ENCODE measurements at regions not wholly inside any gene's neighbourhood (a gene's known extent, or its start where the extent isn't known, plus 50 kb on each side); places are given as distances from the start of the nearest gene placed in this dataset.

DNA sequence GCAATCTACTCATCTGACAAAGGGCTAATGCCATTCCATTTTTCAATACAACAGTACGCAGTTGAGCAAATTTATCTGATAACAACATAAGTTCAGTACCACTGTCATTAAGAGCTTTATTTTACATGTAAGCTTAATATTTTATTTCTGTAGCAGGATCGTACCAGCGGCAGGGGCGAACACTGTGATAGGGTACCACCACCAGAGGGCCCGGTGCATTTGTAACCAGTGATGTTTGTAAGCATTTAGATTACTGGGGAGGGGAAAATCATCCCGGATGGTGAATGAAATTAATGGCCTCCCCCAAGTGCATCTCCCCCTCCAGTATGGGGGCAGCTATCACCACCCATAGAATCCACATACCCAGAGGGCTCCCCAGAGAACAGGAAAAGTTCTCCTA lies 179.0 kb downstream of the ADGRA3 start:
- no peak for DNase-seq

GRCh38 chr4:22334155-22334554 lies 181.7 kb downstream of the ADGRA3 start:
- DNase-seq = no peak

DNA sequence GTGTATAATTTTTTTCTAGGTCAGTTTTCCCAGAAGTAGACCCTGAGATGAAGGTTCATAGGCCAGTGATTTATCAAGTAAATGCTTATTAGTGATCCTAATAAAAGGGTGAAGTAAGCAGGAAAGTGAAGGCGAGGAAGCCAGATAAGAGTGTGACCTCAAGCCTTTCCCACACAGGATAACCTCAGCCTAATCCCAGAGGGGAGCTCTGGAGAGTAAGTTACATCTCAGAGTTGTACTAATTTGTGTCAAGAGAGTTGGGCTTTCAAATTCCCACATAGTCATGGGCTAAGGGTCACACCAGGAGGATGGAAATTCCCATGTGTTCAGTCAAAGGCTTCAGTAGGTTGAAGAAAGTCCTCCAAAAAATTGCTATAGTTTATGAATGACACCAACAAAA lies 191.4 kb downstream of the ADGRA3 start:
- DNase-seq = no peak

DNA sequence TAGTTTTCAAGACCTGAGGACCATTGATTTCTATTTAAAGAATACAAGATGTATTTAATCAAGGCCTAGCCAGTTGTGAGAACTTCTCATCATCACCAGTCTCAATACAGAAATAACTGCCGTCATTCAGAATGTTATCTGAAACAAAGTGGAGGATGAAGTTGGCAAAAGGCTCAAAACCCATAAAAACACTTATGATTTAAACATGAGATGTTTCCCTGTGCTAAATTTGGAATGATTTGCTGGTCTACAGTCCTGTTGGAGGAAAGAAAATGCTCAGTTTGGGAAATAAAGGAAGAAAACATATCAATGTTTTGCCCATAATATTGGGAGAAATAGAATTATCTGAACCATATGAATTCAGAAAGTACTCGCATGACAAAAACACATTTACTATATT lies 192.2 kb downstream of the ADGRA3 start:
- DNase-seq = no peak

- no peak for DNase-seq
These were observed 192.9 kb downstream of the ADGRA3 start for GRCh38 chr4:22322996-22323395.

DNA sequence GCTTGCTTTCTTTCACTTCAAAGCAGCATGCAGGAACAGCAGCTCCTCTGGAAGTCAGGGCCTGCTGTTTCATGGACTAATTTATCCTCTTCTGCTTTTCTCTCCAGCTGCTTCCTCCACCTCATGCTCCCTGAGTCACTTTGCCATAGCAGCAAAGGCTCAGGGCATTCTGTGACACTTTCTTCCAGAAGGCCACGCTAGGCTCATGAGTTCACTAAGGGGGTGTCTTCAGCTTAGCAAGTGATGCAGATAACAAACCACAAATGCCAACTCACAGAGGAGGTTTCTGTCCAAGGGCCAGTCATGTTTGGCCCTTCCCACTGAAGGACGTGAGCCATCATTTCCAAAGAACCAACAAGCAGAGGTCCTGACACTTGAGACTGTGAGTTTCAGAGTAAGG lies 200.2 kb downstream of the ADGRA3 start:
- DNase-seq = no peak

DNA sequence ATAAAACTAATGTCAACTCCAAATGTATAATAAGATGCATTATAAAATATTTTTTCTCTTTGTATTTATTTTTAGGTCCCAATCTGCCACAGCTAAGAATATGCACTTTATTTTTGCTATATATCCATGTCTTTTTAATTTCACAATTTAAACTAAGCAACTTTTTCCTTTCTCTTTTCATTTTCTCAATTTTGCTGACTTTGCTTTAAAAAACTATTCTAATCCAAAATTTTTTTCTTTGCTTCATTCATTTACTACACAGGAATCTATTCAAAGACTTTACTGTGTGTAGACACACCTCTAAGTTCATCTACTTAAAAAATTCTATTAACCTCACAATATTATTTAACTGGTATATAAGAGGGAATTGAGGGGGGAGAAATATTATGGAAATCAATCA lies 201.9 kb downstream of the ADGRA3 start:
- no peak for DNase-seq

DNA sequence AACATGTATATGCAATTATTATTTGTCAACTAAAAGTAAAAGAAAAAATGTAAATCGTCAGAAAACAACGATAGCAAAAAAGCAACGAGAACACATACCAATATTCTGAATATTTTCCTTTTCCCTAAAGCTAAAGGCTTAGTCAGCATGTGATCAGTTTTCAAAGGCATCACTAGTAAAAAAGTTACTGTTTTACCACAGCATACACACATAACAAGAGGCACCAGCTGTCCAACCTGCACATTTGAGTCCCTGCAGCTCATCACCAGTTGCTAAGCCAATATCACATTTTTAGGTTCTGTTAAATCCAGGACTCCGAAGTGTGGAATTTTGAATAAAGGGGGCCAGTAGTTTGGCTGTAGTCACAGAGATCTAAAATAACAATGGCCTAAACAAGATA lies 203.8 kb downstream of the ADGRA3 start:
- no peak for DNase-seq

DNA sequence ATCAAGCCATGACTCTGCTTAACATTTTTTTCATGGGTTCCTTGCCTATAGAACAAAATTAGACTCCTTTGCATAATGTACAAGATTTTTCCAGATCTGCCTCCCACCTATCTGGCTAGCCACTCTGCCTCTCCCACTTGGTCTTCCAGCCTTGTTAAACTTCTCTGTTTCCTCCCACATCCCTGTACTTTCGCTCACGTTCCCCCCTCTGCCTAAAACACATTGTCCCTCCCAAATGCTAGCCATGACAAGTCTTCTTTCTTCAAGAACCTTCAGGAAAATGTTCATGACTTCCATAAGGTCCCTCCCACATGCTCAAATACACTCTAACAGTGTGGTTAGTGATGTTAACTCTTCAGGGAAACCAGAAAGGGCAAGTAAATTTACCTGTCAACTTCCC lies 214.6 kb downstream of the ADGRA3 start:
- DNase-seq = no peak

GRCh38 chr4:22299678-22300077 lies 216.2 kb downstream of the ADGRA3 start:
- no peak for DNase-seq

GRCh38 chr4:22287631-22288030 lies 228.2 kb downstream of the ADGRA3 start:
- DNase-seq = no peak

GRCh38 chr4:22268350-22269025 lies 247.4 kb downstream of the ADGRA3 start:
- DNase-seq = no peak

DNA sequence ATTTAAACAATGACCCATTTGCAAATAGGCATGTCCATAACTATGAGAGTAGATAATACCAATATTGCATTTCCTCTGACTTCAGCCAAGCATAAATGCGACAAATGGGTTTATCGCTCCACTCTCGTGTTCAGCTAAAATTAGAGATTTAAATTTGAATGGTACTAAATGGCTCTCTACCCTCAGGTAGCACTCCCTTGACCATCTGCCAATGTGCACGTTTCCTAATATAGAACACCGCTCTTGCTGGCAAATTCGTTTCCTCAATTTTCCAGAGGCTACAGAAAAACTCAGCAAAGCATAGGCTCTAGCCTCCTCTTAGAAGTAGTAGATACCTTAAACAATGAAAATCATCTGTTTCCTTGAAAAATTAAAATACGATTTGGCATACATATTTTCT lies 251.6 kb downstream of the ADGRA3 start:
- no peak for DNase-seq

DNA sequence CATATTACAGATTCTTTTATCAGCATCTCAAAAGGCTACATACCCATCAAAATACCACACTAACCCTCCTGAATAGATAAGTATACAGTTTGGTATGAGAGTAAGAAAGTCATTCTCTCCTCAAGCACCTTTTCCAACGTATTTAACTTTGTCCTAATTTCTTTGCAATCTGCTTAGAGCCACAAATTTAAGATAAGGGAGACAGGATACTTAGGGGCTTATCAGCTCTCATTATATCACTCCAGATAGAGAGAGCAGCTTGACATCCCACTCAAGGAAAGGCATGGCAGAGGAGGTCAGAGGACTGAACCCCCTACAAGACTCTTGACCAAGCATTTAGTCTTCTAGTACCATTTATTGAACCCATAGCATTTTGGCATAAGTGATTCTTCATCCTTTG lies 262.4 kb downstream of the ADGRA3 start:
- DNase-seq = no peak

DNA sequence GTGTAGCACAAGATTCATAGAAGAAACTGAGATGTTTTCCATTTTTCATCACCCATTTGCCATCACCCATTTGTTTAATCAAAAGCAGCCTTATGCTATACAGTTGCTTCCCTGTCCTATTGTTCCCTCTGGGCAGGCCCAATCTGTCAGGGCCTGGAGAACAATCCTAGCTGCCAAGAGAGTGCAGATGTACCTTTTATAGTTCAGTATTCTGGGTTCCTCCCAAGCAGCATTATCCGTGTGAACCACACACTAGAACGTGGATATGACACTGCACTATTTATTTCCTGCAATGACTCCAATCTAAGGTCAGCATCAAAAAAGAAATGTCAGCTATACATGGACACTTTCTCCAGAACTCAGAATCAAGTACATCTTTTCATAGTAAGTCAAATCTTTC lies 269.0 kb downstream of the ADGRA3 start:
- no peak for DNase-seq

DNA sequence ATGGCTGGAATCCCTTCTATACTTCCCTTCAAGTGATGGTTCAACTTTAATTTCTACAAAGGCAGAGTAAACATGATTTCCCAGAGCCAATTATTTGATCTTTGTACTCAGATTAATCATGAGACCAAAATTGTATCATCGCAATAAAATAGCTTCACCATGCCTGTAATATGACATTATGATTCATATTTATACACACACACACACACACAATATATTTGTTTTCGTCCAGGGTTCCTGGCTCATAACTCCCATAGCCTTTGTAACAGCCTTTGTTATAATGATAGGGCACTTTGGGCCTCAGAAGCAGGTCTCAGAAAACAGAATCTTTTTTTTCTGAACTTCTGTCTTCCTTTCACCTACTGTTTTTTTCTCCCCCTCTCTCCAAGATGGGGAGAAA lies 270.6 kb downstream of the ADGRA3 start:
- no peak for DNase-seq

DNA sequence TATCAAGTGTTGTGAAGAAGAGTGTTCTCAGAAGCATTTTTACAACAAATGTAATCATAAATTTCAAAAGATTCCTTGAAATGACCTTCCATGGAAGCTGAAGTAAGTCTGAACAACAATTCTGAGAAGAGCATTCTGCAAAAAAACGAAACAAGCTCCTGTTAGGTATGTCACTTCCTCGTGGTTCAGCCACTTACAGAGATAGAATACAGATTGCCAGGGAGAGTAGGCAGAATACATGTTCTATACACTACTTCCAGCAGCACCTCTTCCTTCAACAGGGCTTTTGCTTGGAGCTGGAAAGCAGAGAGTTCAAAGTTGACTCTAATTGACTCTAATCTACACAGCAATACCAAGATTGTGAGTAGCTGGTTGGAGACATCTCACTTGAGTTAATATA lies 274.5 kb downstream of the ADGRA3 start:
- peak; percentile 0 for DNase-seq

- no peak for DNase-seq
These were observed 275.1 kb downstream of the ADGRA3 start for GRCh38 chr4:22240814-22241213.

DNA sequence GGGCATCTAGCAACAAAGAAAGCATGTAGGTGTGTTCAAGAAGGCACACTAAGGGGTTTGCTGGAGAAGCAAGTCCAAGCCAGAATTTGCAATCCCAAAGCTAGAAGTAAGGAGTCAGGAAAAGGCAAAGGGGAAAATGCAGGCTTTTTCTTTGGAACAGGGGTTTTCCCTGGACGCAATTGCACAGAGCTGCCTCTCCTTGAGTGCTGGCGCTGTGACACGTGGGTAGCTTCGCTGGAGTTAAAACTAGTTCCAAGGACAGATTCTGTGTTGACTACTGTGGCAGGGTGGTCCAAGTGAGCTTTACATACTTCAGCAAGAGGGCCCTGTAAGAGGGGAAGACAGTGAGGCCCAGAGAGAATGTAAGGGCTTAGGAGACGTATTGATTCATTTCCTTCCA lies 277.1 kb downstream of the ADGRA3 start:
- DNase-seq = no peak

DNA sequence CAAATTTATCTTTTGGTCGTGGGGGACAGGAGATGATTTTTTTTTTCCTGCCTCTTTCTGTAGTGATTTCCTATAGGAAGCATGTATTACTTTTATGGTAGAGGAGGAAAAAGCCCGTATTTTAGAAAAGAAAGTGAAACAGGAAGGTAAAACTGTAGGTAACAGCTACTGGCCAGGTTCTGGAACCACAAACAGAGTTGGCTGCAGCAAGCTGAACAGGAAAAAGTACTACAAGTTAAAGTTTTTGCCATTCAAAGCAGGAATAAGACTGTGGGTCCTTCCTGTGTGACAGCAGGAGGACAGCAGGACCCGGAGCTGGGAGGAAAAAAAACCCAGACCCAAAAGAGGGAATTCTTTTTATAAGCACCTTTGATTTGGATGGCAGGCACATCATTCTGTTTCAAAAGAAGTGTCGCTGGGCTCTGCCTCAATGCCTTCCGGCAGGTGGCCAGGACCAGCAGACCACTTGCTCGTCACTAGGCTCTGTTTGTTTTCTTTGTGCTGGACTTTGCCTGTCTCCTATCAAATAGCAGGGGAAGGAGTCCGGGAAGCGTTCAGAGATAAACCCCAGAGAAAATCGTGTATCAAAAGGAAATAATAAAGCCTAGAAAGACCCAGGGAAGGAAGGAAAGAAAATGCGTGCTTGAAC lies 277.9 kb downstream of the ADGRA3 start:
- DNase-seq = no peak

DNA sequence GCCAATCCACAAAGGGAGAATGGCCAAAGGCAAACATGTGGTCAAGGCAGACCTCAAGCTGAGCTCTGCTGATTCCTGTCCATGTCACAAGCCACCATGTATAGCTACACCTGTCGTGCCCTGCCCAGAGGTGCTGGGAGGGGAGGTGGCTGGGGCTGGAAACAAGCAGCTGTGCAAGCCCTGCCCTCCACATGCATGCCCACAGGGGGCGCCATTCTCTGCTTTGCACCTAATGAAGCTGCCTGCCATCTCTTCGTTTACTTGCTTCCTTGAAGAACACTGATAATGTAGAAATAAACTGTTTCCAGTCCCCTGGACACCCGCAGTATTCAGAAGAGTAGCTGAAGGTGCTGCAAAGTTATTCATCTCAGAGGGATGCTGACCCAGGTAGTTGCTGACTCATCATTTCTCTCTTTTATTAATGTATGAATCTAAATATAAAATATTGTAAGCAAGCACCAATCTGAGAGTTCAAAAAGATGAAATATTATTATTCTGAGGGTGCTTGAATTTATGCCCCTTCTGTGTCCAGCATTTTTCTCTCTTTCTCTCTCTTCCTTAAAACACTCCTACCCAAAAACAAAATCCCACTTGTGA lies 278.6 kb downstream of the ADGRA3 start:
- peak; percentile 41 for DNase-seq

- DNase-seq = no peak
These were observed 280.2 kb downstream of the ADGRA3 start for GRCh38 chr4:22235698-22236097.

- DNase-seq = no peak
These were observed 282.6 kb downstream of the ADGRA3 start for GRCh38 chr4:22233230-22233629.

- no peak for DNase-seq
These were observed 272.4 kb upstream of the KCNIP4 start for GRCh38 chr4:22220965-22221364.

DNA sequence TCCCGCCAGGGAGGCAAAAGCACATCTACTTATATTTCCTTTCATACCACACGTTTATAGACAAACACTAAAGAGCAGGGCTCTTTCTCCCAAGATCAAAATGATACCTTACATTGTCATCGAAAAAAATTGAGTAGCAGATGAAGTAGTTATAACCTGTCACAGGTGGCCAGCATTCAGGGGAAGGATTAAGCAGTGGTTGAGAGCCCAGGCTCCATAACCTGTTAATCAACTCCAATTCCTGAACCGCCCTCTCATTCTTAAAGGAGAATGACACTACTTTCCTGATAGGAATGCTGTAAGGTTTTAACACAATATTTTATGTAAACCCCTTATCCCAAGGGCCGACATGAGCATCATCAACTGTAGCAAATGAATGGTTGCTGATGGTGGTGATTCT lies 268.9 kb upstream of the KCNIP4 start:
- no peak for DNase-seq

All from activated CD4-positive, alpha-beta T cell treated with anti-CD3 and anti-CD28 coated beads, Interleukin-2, Interleukin-6, amounts not matched to agents 100 ng/mL and 50 ng/mL, durations not matched to agents 16 hours and 8 hours (primary cell).